NCI-H1436 treated with DMSO at 0.1 percent for 48 hours (cell line): ENCODE measurements at regions not wholly inside any gene's neighbourhood (a gene's known extent, or its start where the extent isn't known, plus 50 kb on each side); places are given as distances from the start of the nearest gene placed in this dataset.

ENCODE experiments used
- DNase-seq: peaks from one replicate; lab custom pipeline; 2025; lab: John Stamatoyannopoulos, UW

DNA sequence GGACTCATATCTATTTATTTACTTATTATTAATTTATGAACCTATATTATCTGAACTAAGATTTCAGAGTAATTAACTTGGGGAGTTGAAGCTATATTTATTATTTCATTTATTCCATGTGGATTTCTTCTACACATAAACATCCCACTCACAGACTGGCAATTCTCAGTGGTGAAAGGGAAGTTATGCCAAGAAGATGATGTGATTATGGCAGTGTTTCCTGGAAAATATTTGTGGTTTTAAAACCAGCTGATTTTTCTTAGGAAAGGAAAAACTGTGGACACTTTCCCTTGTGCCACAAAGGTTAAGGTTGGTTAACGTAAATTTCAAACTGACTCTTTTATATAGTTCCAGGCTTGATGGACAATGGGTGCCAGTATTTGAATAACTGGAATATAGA is 513.1 kb downstream of the SLITRK6 start:
- DNase-seq, result no peak

DNA sequence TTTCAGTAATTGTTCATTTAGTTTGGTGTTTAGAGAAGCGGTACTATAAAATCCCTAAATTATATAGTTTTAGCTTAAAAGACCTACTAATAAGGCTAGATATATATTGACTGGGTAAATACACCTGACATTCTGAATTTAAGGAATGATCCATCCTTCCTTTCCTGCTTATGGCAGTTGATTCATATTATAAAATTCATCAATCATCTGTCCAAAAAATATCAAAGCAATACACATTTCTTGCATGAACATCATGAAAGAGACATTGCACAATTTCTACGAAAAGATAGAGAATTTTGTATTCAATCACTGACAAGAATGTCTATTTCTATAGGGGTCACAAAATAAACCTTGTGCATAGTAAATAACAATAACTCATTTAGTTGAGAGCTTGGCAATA is 514.9 kb downstream of the SLITRK6 start:
- no peak for DNase-seq

DNA sequence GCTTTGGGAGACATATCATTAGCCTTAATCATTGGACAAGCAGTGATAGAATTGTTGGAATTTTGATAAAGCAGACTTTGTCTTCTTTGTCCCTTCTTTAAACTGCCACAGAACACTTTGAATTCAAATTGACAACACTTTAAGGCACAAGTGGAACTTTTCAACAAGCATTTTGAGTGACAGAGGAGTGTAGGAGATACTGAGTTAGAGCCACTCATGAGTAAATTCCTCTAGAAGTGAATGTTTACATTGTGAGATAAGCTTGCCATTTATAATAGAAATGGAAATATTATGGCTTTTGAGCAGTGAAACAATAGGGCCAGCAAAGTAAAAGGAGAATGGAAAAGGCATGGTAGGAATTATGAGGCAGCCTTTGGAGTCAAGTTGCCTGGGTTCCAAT is 515.8 kb downstream of the SLITRK6 start:
- DNase-seq, result no peak

DNA sequence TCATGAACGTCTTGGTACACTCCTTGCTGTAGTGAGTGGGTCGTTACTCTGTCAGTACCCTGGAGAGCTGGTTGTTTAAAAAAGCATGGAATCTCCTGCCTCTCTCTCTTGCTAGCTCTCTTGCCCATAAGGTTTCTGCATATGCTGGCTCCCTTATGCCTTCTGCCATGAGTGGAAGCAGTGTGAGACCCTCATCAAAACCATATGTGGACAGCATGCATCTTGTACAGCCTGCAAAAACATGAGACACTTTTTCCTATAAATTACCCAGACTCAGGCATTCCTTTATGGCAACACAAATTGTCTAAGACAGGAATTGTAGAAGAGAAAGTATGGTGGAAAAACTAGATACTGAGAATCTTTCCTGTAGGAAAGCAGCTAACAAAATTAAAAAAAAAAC is 516.3 kb downstream of the SLITRK6 start:
- DNase-seq, result no peak

DNA sequence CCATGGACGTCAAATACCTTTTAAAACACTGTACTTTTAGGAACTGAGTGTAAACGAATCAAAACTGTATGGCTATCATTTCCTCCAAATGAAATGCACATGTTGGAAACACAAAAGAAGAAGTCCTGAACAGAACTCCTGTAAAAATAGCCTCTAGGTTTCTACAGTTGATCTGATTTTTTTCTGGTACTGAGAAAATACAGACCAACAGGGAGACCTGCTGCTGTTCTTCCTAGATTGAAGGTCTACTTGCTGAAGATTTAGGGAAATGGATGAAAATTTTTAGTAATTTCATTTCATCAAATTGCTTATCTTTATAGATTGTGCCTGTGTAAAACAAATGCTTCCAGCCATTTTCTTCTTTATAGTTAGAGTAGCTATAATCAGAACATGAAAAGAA is 520.4 kb downstream of the SLITRK6 start:
- DNase-seq, result no peak

DNA sequence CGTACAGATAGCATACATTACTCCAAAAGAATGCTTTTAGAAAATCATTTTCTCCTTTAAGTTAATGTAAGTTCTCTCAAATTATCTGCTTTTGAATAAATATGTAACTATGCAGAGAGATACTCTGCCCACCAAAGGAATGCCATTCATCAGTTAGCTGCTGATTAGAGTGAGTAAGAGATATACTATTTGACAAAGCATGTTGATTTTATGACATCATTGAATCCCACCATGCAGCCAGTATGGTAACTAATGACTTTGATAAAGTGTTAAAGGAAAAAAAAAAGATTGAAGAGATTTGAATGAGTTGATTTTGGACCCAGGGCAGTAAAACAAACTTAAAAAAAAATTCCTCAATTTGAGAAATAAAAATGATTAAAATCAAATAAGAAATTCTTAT is 521.5 kb downstream of the SLITRK6 start:
- DNase-seq, result no peak

DNA sequence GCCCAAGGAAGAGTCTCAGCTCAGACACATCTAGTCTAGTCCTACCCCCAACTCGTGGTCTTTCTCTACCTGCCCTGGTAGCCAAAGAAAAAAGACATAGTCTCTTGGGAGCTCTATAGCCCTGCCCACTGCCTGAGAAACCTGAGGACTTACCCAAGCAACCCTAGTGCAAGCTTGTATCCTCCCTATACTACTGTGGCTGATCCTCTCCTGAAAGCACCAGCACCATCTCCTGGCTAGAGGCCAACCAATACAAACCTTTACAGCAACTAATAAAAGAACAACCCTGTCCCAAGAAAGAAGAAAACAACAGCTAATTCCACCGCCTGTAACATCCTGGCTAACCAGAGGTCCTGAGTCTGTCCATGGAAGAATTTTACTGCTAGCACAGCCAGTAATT is 532.4 kb downstream of the SLITRK6 start:
- no peak for DNase-seq

DNA sequence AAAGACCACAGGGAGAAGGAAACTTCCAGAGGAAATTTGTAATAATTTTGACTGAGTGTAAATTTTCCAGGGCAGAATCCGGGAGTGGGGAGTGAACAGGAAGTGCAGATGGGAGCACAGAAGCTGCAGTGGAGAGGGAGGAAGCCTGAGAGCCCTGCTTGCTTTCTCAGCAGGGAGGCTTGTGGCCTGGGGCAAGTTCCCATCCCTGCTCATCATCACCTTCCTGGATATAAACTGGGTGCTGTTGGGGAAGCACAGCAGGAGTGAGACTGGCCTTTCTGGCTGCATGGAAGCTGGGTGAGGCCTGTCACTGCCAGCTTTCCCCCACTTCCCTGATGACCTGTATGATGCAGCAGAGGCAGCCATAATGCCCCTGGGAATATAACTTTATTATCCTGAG is 532.9 kb downstream of the SLITRK6 start:
- DNase-seq, result no peak

DNA sequence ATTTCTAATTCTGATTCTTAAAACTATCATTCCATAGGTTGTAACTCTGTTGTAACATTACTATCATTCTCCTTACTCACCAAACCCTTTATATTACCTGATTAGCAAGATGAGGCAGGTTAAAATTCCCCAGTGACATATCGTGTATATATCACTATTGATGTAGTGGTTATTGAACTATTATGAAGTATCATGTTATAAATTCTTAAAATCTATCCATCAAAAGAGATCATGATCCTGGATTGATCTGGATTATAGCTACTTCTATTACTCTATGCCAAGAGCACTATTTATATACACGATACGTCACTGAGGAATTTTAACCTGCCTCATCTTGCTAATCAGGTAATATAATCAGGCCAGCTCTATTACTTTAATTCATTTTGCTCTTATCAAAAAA is 533.9 kb downstream of the SLITRK6 start:
- no peak for DNase-seq

DNA sequence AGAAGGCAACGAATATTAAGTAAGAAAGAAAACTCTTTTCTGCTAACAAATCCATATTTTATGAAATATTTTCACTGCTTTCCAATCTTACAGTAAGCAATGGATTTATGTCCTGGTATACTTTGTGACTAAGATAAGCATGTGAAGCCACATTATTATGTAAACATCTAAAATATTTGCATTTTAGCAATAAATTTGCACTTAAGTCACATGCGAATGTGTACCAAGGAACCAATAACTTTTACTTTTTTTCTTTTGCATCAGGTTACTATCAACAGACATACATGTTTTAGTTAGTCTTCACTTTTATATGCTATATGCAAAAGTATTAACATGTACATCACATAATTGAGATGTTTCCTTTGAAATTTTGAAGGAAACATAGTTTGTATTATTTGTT is 536.7 kb downstream of the SLITRK6 start:
- no peak for DNase-seq

DNA sequence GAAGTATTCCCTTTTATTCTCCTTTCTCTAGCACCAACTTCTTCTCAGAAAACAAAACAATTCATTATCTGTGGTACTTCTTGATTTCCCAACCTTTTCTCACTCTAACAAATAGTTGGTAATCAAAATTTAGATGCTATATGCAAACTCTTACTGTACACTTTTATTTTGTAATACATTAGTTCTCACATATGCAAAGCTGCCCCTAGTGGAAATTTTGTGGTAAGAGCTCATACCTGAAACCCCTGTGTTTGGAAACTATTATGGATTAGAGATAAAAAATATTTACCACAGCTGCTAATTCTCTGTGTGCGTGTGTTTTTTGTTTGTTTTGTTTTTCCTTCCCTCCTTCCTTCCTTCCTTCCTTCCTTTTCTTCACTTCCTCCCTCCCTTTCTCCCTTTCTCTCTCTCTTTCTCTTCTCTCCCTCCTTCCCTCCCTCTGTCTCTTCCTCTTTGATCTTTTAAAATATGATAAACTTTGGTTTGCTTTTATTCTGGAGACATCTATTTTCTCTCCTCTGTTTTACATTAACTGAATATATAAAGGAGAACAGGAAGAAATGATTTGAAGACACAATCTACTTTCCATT is 537.4 kb downstream of the SLITRK6 start:
- no peak for DNase-seq

DNA sequence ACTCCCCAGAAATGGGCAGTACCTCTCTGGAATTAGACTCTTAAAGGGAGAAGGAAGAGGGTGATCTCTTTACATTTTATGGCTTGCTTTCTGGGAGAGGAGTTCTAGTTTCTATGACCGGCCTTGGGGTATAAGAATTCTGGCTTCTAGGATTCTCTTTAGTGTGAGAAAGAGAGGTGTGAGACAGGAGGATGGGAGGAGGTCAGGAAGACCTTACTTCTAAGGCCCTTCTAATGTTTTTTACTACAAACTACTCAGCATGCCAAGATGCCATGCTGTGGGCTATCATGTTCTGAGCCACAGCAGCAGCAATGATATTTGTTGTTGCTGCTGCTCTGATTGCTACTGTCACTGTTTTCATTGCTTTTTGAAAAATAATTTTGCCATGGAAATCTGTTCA is 538.3 kb downstream of the SLITRK6 start:
- no peak for DNase-seq

DNA sequence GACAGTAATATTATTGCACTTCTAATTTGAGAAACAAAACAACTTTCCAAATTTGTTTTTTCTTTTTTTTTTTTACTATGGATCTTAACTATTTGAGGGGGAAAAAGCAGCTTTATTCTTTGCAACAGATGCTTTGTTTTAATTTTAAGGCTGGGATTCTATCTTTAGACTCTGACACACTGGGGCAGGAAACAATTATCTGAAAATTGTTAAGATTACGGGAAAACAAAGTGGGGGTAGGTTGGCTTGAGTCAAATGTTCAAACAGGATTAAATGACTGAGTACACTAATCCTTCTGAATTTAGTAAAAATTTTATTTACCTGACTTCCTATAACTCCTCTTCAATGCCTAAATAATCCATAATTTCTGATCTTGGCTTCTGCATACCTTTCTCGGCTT is 543.2 kb downstream of the SLITRK6 start:
- no peak for DNase-seq

DNA sequence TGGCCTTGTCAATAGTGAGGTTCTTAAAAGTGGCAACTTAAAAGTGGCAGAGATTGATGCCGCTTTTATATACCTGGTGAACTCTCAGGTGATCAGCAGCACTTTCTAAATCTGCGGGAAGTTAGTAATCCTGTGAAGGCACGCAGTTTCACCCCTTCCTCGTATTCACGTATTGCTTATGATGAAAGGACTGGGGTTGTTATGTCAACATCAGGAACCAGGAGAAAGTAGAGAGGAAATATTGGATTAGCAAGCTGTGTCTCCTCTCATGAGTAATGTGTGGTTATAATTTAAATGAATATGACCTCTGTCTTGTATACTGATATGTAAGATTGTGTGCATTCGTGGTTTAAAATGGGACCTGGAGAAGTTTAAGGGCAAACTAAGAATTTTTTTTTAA is 544.6 kb downstream of the SLITRK6 start:
- DNase-seq, result no peak

DNA sequence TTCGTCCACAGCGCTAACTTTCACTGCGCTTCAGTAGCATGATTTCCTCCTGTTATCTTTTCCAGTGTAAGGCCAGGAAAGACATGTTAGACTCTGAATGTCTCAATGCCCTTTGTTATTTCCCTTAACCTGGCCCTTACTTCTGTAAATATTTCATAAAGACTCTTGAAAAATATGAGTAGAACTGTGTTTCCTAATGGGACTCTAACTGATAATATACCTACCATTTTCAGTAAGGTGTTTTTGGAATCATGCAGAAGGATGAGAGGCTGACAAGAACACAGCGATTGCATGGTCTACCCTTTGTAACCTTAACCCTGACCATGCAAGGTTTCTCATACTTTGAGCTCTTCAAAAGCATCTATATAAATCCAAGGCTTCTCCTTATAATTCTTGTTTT is 550.1 kb downstream of the SLITRK6 start:
- DNase-seq, result no peak

DNA sequence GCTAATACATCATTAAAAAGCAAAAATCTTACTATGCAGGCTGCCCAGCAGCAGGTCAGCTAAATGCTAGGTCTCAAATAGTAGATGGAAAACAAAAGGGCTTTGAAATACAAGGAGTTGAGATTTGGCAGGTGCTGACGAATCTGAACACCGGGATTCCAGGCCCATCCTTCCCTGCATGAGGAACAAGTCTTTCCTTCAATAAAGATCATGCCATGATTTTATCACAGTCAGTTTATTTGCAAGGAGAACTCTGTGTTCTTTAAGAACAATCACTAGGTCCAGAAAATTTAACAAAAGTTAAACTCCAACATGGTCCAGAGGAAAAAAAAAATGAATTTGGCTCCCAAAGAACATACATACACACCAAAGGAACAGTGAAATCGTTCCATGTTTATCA is 551.4 kb downstream of the SLITRK6 start:
- DNase-seq, result no peak

DNA sequence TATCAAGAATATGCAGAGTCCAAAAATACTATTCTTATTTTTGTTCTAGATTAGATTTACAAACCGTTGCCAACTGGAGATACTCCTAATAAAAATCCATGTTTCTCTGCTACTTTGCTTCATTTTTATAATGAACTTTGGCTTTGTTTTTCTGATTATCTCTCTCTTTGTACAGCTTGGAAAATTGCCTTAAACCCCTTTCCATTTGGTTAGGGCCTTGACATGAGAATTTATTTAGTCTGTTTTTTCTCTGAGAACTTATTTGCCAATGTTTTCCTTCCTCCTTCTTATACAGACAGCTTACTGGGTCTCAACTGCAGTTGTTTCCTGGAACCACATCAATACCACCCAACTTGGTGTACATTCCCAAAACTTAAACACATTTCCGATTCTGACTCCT is 555.4 kb downstream of the SLITRK6 start:
- no peak for DNase-seq

DNA sequence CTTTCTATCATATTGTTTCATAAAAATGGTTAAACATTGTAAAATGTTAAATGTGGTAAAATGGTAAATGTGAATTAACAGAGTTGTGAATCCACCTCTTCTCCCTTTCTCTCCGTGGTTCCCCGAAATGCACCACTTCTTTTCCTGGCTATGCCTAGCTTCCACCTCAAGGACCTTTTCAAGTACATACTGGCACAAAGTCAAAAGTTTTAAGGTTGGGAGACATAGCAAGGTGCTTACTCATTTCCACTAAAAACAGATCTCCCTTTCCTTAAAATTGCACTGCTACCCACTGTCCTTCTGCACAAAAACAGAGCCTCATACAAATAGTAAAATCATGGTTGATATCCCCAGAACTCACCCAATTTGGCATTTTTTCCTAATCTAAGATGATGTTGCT is 558.2 kb downstream of the SLITRK6 start:
- DNase-seq, result no peak

DNA sequence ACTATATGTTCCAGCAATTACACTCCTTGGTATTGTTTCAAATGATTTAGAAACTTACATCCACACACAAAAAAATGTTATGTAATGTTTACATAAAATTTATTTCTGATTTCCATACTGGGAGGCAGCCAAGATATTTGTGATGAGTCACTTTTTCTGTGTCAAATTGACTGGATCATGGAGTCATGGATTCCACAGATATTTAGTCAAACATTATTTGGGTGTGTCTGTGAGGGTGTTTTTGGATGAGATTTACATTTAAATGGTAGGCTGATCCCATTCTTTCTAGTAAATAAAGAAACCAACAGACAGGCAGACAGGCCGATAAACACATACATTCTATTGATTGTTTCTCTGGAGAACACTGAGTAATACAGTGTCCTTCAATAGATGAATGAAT is 562.8 kb downstream of the SLITRK6 start:
- no peak for DNase-seq

DNA sequence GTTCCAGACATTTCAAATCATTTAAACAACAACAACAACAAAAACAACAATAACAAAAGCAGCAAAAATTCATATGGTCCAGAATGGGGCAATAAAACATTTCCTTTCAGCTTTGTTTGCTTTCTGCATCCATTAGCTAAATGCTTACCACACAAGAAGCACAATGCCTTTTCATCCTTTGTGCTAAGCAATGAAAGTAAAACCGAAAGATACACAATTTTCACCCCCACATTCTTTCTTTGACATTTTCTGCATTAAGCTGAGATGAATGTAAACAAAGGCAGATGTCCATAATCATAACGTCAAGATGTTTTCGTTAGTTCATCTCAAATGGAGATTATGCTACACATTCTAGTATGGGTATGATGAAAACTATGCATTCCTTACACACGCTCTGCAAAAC is 568.5 kb downstream of the SLITRK6 start:
- no peak for DNase-seq

DNA sequence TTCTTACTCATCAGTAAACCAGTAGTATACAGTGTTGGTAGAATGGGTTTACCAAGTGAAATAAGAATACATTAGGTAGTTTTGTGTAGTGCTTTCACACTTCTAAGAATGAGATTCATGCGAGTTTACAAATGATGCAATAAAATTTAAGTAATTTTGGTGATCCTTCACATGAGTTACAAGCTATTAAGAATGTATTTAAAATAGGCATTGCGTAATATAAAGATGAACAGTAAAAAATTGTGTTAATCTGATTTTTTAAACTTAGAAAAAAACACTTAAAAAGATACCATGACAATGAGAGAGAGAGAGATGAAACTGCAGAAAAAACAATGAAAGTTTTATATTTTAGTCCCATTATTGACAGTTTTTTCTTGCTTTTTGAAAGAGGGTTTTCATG is 570.5 kb downstream of the SLITRK6 start:
- DNase-seq, result no peak

DNA sequence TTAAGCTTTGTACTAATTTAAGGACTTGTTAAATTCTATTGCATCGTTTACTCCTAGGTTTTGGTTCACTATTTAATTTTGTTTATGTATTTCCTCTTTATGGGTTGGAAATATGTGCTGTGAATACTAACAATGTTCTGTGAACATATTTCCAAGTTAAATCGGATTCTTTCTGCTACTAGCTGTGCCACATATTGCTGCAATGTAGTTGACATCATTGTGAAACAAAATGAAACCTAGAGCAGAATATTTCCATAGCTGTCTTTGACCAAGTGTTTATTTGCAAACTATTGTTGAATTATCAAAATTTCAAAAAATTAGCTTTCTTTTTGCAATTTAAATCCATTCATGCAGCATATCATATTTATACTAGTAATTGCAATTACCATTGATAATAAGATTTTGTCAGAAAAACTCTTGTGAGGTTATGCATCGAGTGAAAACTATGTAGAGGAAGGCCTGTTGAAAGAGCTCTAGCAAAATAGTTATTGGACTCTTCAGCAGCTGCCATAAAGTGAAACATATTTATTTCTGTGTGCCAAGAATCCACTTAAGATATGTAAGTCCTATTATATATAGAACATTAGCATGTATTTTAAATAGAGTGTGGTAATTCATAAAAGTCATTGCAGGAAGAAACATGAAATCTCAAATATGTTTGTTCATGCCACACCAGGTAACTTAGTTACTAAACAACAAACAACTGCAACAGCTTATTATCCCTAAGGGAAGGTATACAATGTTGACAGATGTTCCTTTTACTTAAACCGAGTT is 575.1 kb downstream of the SLITRK6 start:
- no peak for DNase-seq

DNA sequence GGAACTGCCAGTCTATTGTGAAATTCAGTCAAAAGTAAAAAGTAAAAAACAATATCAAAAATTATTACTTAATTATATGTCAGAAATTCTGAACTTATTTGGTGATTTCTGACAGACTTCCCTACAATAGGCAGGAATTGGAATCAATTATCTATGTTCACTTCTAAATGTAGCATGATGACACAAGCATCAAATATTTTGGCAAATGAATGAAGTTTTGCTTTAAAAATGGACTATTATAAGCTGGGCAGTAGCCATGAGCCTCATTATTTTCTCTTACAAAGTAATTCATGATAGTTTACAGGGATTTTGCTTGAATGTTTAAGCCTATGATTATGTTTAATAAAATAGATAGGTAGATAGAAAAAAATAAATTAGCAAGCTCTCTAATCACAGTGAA is 582.6 kb downstream of the SLITRK6 start:
- DNase-seq, result no peak

DNA sequence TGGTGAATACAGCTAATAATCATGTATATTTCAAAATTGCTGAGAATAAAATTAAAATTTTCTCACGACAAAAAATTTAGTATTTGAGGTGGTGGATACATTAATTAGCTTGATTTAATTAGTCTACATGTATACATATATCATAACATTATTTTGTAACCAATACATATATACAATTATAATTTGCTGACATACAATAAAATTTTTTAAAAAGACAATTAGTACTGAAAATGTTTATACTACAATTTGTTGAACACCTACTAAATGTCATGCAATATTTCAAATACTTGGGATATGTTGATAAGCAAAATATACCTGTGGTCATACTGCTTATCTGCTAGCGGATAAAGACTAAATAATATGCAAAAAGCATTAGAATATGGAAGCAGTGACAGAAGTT is 586.5 kb downstream of the SLITRK6 start:
- DNase-seq, result no peak
